ENCODE measurements at regions not wholly inside any gene's neighbourhood (a gene's known extent, or its start where the extent isn't known, plus 50 kb on each side); places are given as distances from the start of the nearest gene placed in this dataset.

GRCh38 chr5:4053136-4053535, 457.5 kb downstream of the IRX1 start:
- TF ChIP-seq, protein P1, sequence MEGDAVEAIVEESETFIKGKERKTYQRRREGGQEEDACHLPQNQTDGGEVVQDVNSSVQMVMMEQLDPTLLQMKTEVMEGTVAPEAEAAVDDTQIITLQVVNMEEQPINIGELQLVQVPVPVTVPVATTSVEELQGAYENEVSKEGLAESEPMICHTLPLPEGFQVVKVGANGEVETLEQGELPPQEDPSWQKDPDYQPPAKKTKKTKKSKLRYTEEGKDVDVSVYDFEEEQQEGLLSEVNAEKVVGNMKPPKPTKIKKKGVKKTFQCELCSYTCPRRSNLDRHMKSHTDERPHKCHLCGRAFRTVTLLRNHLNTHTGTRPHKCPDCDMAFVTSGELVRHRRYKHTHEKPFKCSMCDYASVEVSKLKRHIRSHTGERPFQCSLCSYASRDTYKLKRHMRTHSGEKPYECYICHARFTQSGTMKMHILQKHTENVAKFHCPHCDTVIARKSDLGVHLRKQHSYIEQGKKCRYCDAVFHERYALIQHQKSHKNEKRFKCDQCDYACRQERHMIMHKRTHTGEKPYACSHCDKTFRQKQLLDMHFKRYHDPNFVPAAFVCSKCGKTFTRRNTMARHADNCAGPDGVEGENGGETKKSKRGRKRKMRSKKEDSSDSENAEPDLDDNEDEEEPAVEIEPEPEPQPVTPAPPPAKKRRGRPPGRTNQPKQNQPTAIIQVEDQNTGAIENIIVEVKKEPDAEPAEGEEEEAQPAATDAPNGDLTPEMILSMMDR (IDR thresholded peaks at IDR 0.05) = no peak
- no peak for TF ChIP-seq POLR2A (IDR thresholded peaks at IDR 0.05)
- no peak overlapping the region for H3K4me3 ChIP-seq (ENCODE audit: low read depth, poor library complexity, severe bottlenecking)
- intact Hi-C loops (cut with DNase I; ENCODE audit: low total_unique reads) = no loop called here
- DNase-seq (ENCODE audit: low spot score in 2 of 2) = no peak
- whole genome bisulfite sequencing, 2 donors = 77 to 78% methylated on average over 4 of the region's 4 CpGs

GRCh38 chr5:4054092-4054491, 458.5 kb downstream of the IRX1 start:
- intact Hi-C loops (cut with DNase I; ENCODE audit: low total_unique reads) = no loop called here

GRCh38 chr5:4058899-4059298, 463.3 kb downstream of the IRX1 start:
- WGBS, 2 donors = 27 to 37% methylated on average over 6 of the region's 6 CpGs
- DNase-seq (ENCODE audit: low spot score in 2 of 2) = no peak
- no peak overlapping the region for H3K4me3 ChIP-seq (ENCODE audit: low read depth, poor library complexity, severe bottlenecking)
- no peak for TF ChIP-seq POLR2A (IDR thresholded peaks at IDR 0.05)
- TF ChIP-seq, protein P1 (IDR thresholded peaks at IDR 0.05) = no peak
- intact Hi-C loops (cut with DNase I; ENCODE audit: low total_unique reads) = no loop called here

More at GRCh38 chr5:4054092-4054491, 458.5 kb downstream of the IRX1 start:
- no peak overlapping the region for H3K4me3 ChIP-seq (ENCODE audit: low read depth, poor library complexity, severe bottlenecking)
- TF ChIP-seq POLR2A (IDR thresholded peaks at IDR 0.05) = no peak
- TF ChIP-seq, protein P1 (IDR thresholded peaks at IDR 0.05) = no peak
- 62 to 73% methylated on average over 1 of the region's 1 CpG for WGBS, 2 donors
- DNase-seq (ENCODE audit: low spot score in 2 of 2) = no peak

DNA sequence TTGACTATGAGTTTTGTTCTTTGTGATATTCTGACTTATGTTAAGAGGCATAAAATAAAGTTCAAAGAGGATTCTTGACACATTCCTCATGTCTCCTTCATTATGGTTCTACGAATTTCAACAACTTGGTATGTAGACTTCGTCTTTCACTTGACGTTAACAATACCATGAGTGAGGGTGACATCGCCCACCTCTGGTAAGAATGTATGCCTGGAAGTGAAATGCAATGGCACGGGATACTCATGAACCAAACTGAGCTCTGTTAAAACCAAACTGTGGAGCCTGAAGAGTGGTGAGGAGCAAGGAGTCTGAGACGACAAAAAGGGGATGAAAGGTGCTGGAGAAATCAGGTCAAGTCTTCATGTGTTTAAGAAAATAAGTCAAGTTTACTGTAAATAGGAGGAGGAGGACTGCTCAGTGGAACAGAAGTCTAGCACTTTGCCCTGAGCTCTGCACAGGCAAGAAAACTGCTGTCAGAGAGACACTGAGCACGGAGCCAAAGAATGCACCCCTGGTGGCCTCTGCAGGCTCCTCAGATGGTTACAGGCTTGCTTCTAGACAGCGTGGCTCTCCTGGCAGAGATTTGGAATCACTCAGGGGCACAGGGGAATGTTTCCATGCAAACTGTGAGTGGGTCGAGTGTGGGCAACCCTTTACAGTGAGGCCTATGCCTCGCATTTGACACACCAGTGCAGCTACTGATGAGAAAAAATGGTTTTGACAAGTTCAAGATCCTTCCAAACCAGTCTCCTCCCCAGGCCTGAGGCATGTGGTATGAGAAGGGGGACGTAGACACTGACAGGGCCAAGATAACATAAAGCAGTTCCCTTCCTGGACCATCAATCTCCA, 470.1 kb downstream of the IRX1 start:
- 62 to 67% methylated on average over 11 of the region's 11 CpGs for WGBS, 2 donors
- no peak overlapping the region for H3K4me3 ChIP-seq (ENCODE audit: low read depth, poor library complexity, severe bottlenecking)
- intact Hi-C loops (cut with DNase I; ENCODE audit: low total_unique reads) = no loop called here
- DNase-seq (ENCODE audit: low spot score in 2 of 2) = no peak
- TF ChIP-seq, protein P1 (IDR thresholded peaks at IDR 0.05) = no peak
- TF ChIP-seq POLR2A (IDR thresholded peaks at IDR 0.05) = no peak

- 54 to 68% methylated on average over 6 of the region's 6 CpGs for WGBS, 2 donors
- TF ChIP-seq POLR2A (IDR thresholded peaks at IDR 0.05) = no peak
- TF ChIP-seq, protein P1 (IDR thresholded peaks at IDR 0.05) = no peak
Observed at GRCh38 chr5:4068171-4068570, 472.5 kb downstream of the IRX1 start.

More at GRCh38 chr5:4068171-4068570, 472.5 kb downstream of the IRX1 start:
- no peak for DNase-seq (ENCODE audit: low spot score in 2 of 2)
- intact Hi-C loops (cut with DNase I; ENCODE audit: low total_unique reads) = no loop called here
- H3K4me3 ChIP-seq (ENCODE audit: low read depth, poor library complexity, severe bottlenecking) = no peak overlapping the region
